HuH-7.5 (cell line): ENCODE measurements at regions not wholly inside any gene's neighbourhood (a gene's known extent, or its start where the extent isn't known, plus 50 kb on each side); places are given as distances from the start of the nearest gene placed in this dataset.
"Not testable (repeated sequence)": the region's sequence is repeated elsewhere in the genome, so short reads cannot be mapped to it uniquely, and the experiment has no call there.

Experiments used
- DNase-seq: peaks from one replicate; pipeline ENCODE4 v3.0.0; 2011; ENCODE audit warnings: low spot score

- no peak for DNase-seq
Observed at GRCh38 chr1:95905818-95906395, 671.9 kb downstream of the RWDD3 start.

- not testable (repeated sequence) for DNase-seq
Observed at GRCh38 chr1:95911739-95912138, 677.7 kb downstream of the RWDD3 start.

- DNase-seq = no peak
Observed at GRCh38 chr1:95916616-95917015, 682.6 kb downstream of the RWDD3 start.

GRCh38 chr1:95924684-95925083 lies 690.7 kb downstream of the RWDD3 start:
- no peak for DNase-seq

- no peak for DNase-seq
Observed at GRCh38 chr1:95926331-95926730, 692.3 kb downstream of the RWDD3 start.

- no peak for DNase-seq
Observed at GRCh38 chr1:95927061-95927460, 693.1 kb downstream of the RWDD3 start.

GRCh38 chr1:95935719-95936118 lies 701.7 kb downstream of the RWDD3 start:
- DNase-seq = no peak

GRCh38 chr1:95941121-95941798 lies 707.2 kb downstream of the RWDD3 start:
- no peak for DNase-seq

GRCh38 chr1:95948023-95948422 lies 714.0 kb downstream of the RWDD3 start:
- DNase-seq = no peak

- no peak for DNase-seq
Observed at GRCh38 chr1:95951371-95952102, 717.5 kb downstream of the RWDD3 start.

- no peak for DNase-seq
Observed at GRCh38 chr1:95953015-95953414, 719.0 kb downstream of the RWDD3 start.

- no peak for DNase-seq
Observed at GRCh38 chr1:95954585-95954984, 720.6 kb downstream of the RWDD3 start.

- no peak for DNase-seq
Observed at GRCh38 chr1:95956215-95956614, 722.2 kb downstream of the RWDD3 start.

- DNase-seq = no peak
Observed at GRCh38 chr1:95957748-95958147, 723.7 kb downstream of the RWDD3 start.

- DNase-seq = no peak
Observed at GRCh38 chr1:95966866-95967265, 732.9 kb downstream of the RWDD3 start.

GRCh38 chr1:95974586-95974985 lies 740.6 kb downstream of the RWDD3 start:
- DNase-seq = no peak

- DNase-seq = no peak
Observed at GRCh38 chr1:95982711-95983110, 738.9 kb upstream of the PTBP2 start.

- DNase-seq = no peak
Observed at GRCh38 chr1:95983831-95984230, 737.8 kb upstream of the PTBP2 start.

GRCh38 chr1:95984798-95985374 lies 736.7 kb upstream of the PTBP2 start:
- DNase-seq = no peak

- DNase-seq = no peak
Observed at GRCh38 chr1:95990033-95990432, 731.6 kb upstream of the PTBP2 start.

GRCh38 chr1:95991787-95992520 lies 729.6 kb upstream of the PTBP2 start:
- no peak for DNase-seq

GRCh38 chr1:95994643-95995042 lies 726.9 kb upstream of the PTBP2 start:
- DNase-seq = no peak
